H7 (cell line): ENCODE measurements at regions not wholly inside any gene's neighbourhood (a gene's known extent, or its start where the extent isn't known, plus 50 kb on each side); places are given as distances from the start of the nearest gene placed in this dataset.
"Not testable (repeated sequence)": the region's sequence is repeated elsewhere in the genome, so short reads cannot be mapped to it uniquely, and the experiment has no call there.

Experiments used
- DNase-seq: peaks from one replicate; pipeline ENCODE4 v3.0.0; 2012
- H3K27me3 ChIP-seq: 2 replicates; pipeline ENCODE4 v1.6.0; 2011; ENCODE audit warnings: mild to moderate bottlenecking, low read length; ENCODE audit not compliant: control insufficient read depth, insufficient read depth
- H3K36me3 ChIP-seq: replicated peaks from 2 replicates; pipeline ENCODE4 v1.5.1; 2011; ENCODE audit warnings: low read length; ENCODE audit not compliant: control insufficient read depth, insufficient read depth
- H3K4me3 ChIP-seq: 2 replicates; pipeline ENCODE4 v1.5.1; 2011; ENCODE audit warnings: low read depth, mild to moderate bottlenecking, control low read depth, low read length, moderate library complexity; ENCODE audit not compliant: insufficient read depth

DNA sequence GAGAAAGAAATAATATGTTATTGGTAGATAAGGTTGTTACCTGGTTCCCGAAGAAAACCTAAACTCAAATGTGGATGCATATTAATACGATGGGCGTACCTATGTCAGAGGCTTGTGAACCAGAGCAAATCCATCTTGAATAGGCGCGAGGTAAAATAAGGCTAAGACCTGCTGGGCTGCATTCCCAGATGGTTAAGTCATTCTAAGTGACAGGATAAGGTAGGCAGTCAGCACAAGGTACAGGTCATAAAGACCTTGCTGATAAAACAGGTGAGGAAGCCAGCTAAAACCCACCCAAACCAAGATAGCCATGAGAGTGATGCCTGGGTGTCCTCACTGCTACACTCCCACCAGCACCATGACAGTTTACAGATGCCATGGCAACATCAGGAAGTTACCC, 1400.1 kb downstream of the CDH8 start:
- DNase-seq, result no peak
- Histone ChIP-seq H3K4me3 (no peak overlapping the region), H3K27me3 (no peaks in the 10 kb centered on the region), H3K36me3 (no peaks in the 10 kb centered on the region)

DNA sequence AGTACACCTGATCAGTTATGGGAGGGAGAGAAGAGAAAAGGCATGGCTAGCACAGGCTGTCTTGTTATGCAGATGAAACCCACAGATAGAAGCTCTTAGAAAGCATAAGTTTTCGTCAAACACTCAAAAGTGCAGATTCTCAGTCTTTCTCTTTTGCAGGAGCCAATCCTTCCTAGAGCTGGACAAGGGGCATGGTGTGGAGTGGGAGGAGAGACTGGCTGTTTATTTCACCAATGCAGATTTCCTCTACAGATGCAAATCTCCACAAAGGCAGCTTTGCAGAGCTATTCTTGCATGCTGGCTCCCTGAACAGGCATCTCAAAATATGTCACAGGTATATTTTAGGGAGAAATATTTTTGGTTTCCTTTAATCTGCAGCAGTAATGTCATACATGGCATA, 1400.7 kb downstream of the CDH8 start:
- H3K27me3 ChIP-seq, result no peaks in the 10 kb centered on the region
- H3K4me3 ChIP-seq, result no peak overlapping the region
- no peaks in the 10 kb centered on the region for H3K36me3 ChIP-seq
- DNase-seq, result no peak

DNA sequence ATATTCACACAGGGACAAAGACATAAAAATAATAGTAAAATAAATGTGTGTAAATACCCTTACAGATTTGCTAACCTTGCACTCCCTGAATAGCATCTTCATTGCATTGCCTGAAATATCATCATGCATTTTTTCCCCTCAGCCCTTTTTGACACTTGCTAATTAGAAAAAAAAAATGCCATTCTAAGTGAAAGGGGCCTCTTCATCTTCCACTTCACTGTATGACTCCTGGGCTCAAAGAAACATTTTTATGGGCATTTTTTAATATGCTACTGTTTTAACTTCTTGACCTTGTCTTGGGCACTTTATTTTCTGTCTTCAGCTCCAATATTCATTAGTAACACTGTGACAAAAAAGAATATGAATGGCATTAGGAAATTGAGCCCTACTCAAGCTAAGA, 1424.4 kb downstream of the CDH8 start:
- no peaks in the 10 kb centered on the region for H3K27me3 ChIP-seq
- no peak overlapping the region for H3K4me3 ChIP-seq
- H3K36me3 ChIP-seq, result no peaks in the 10 kb centered on the region
- DNase-seq, result no peak

DNA sequence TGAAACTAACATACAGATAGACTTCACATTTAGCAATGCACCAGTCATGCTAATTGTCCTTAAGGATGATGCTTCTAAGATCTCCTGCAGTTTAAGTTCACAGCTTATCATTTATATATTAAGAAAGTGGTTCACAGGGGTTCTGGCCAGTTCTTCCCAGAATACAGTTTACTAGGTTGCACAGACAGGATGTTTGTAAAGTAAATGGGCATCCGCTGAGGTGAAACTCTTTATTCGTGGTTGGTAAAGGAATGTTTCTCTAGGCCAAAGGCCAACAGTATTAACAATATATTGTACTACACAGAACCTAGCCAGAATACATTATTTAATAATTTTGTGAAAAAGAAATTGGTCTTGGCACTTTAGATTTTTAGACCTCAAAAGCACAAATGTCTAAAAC, 1427.3 kb downstream of the CDH8 start:
- no peaks in the 10 kb centered on the region for H3K36me3 ChIP-seq
- no peak for DNase-seq
- H3K4me3 ChIP-seq, result no peak overlapping the region
- H3K27me3 ChIP-seq, result no peaks in the 10 kb centered on the region

DNA sequence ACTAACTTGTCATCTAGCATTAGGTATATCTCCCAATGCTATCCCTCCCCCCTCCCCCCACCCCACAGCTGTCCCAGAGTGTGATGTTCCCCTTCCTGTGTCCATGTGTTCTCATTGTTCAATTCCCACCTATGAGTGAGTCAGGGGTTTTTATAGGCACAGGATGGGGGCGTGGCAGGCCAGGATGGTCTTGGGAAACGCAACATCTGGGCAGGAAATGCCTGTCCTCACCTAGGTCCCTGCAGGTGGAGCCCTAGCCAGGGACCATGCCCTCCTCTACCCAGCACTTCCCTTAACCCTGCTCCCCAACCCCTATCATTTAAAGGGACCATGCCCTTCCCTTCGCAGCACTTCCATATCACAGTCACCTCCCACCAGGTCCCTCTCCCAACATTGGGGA, 1430.6 kb downstream of the CDH8 start:
- H3K36me3 ChIP-seq, DNase-seq, H3K4me3 ChIP-seq, H3K27me3 ChIP-seq: not testable (repeated sequence)

DNA sequence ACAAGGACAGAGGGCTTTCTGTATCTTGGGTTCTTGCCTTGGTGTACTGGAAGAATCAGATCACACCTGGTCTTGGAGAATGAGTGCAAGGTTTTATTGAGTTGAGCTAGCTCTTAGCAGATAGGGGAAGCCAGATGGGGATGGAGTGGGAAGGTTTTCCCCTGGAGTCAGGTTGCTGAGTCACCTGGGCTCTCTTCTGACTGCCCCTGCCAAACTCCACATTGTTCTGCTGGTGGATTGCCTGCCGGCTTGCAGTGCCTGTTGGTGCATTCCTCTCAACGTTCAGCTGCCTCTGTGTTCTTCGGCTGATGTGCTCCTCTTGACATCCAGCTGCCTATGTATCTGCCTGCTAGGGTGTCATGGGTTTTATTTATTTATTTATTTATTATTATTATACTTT, 1431.1 kb downstream of the CDH8 start:
- no peaks in the 10 kb centered on the region for H3K27me3 ChIP-seq
- H3K4me3 ChIP-seq, result no peak overlapping the region
- H3K36me3 ChIP-seq, result no peaks in the 10 kb centered on the region
- DNase-seq, result no peak

DNA sequence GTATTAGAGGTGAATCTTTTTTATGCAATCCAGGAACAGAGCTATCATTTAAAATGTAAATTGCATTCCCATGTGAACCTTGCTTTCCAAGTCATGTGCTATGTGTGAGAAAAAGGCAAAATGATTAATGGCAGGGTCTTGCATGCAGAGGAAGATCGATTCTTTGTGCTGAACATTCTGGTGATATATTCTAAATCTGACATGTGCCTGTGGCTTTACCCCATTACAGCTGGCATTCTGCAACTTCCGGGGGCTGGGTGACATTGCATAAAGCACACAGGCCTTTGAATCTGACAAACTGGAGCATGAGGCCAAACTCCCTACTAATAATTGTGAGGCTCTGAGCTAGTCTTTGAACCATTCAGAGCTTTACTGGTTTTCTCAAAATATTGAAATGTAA, 1449.7 kb downstream of the CDH8 start:
- no peaks in the 10 kb centered on the region for H3K36me3 ChIP-seq
- H3K4me3 ChIP-seq, result no peak overlapping the region
- H3K27me3 ChIP-seq, result no peaks in the 10 kb centered on the region
- no peak for DNase-seq

DNA sequence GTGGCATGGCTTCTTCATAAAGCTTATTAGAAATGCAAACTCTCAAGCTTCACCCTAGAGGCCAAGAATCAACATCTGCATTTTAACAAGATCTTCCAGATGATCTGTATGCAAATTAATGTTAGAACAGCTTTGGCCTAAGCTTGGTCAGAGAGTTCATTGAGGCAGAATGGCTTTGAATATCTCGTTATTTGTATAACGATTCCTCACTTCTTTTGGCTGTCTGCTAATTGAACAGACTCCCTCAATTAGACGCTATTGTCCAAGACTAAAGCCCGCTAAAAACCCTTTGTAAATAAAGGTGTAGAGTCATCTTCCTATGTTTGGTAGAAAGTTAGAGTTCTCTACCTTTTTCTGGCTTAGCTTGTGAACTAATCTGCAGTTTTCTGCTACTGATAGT, 1453.7 kb downstream of the CDH8 start:
- no peak overlapping the region for H3K4me3 ChIP-seq
- no peaks in the 10 kb centered on the region for H3K27me3 ChIP-seq
- no peaks in the 10 kb centered on the region for H3K36me3 ChIP-seq
- DNase-seq, result no peak

DNA sequence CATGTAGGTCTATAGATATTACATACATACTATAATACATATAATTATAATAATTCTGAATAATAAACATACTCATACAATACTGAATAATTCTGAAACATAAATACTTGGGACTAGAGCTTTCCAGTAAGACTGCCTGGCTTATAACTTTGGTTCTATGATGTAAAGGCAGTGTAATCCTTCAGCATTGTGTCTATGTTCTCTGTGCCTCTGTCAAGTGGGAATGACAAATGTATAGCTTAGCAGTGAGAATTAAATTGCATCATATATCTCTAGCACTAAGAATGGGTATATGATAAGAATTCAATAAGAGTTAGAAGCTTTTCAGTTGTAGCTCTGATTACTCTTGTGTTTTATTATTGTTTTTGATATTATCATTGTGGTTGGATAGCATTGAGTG, 1469.3 kb downstream of the CDH8 start:
- DNase-seq, result no peak
- H3K36me3 ChIP-seq, result no peaks in the 10 kb centered on the region
- no peaks in the 10 kb centered on the region for H3K27me3 ChIP-seq
- H3K4me3 ChIP-seq, result no peak overlapping the region

DNA sequence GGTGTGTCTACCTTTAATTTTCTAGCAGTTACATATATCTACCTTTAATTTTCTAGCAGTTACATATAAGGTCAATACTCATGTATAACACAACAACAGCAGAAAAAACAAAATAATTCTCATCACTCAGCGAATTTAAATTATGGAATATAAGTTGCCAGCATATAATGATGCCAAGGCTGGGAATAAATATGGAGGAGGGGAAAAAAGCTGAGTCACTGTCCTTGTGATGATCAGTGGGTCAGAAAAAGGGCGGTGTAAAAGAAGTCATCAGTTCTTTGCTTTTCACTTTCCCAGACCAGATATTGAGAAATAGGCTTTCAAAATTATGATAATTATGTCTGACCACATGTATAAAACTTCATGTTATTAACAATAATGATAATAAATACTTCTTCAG, 1471.7 kb downstream of the CDH8 start:
- H3K27me3 ChIP-seq, result no peaks in the 10 kb centered on the region
- no peak overlapping the region for H3K4me3 ChIP-seq
- no peak for DNase-seq
- no peaks in the 10 kb centered on the region for H3K36me3 ChIP-seq

DNA sequence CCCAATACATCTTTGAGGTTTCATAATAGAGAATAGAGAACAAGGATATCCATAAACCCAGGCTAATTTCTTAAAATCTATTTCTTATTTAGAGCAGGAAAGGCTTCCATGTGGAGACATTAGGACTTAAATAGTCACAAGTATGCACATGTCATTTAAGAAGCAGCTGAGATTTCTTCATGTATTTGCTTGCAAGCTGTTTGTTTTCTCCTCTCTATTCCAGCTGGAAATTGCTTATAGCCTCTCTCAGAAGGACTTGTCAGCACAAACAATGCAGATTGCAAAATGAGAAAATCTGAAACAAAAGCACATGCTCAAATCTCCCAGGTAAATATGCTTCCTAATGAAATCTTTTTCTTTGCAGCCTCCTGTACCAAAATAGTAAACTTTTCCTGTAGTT, 1473.1 kb downstream of the CDH8 start:
- Histone ChIP-seq H3K27me3 (no peaks in the 10 kb centered on the region), H3K36me3 (no peaks in the 10 kb centered on the region), H3K4me3 (no peak overlapping the region)
- no peak for DNase-seq

DNA sequence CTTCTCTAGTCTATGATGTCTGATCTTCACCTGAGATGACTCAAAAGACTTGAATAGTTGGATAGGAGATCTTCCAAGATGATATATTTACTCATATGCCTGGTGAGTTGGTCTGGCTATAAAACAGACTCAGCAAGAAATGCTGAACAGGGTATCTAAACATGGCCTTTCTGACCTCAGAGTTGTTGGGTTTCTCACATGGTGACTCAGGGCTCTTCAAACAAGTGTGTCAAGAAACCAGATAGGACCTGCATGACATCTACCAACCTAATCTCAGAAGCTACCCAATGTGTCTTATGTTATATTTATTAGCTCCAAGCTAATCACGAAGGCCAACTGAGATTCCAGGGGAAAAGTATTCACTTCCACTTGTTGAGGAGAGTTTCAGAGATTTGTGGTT, 1477.3 kb downstream of the CDH8 start:
- DNase-seq, result no peak
- H3K4me3 ChIP-seq, result no peak overlapping the region
- no peaks in the 10 kb centered on the region for H3K36me3 ChIP-seq
- H3K27me3 ChIP-seq, result no peaks in the 10 kb centered on the region

DNA sequence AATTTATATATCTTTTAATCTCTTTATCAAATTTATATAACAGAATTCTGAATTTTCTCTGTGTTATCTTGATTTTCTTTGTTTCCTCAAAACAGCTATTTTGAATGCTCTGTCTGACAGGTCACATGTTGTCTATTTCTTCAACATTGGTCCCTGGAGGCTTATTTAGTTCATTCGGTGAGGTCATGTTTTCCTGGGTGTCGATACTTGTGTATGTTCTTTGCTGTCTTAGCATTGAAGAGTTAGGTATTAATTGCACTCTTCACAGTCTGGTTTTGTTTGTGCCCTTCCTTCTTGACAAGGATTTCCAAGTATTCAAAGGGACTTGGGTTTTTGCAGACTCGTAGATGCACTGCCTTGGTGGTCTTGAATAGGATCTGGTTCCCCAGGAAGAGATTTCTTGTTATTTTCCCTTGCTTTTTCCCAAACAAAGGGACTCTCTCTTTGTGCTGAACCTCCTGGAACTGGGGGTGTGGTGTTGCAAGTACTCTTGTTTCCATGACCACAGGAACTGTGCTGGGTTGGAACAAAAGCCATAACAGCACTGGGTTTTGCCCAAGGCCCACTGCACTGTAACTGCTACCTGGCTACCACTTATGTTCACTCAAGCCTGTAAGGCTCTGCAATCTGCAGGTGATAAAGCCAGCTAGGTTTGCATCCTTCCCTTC, 1483.0 kb downstream of the CDH8 start:
- H3K4me3 ChIP-seq, result no peak overlapping the region
- no peaks in the 10 kb centered on the region for H3K27me3 ChIP-seq
- no peaks in the 10 kb centered on the region for H3K36me3 ChIP-seq
- DNase-seq, result peak; percentile 6

DNA sequence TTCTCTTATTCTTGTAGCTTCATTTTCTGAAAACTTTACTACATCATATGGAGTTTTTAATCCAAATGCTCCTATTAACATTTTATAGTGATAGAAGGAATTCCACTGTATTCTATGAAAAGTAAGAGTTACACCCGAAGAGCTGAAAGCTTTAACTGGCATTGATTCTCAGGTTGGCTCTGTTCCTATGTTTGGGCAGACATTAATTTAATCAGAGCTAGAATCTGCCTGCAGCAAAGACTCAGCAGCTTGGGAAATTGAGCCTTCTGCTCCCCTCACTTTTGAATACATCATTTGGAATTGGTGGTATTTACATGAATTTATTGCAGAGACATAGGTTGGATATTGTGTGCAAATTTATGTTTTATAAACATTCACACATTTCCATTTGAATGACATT, 1494.7 kb downstream of the CDH8 start:
- Histone ChIP-seq H3K27me3 (no peaks in the 10 kb centered on the region), H3K4me3 (no peak overlapping the region), H3K36me3 (no peaks in the 10 kb centered on the region)
- DNase-seq, result no peak

DNA sequence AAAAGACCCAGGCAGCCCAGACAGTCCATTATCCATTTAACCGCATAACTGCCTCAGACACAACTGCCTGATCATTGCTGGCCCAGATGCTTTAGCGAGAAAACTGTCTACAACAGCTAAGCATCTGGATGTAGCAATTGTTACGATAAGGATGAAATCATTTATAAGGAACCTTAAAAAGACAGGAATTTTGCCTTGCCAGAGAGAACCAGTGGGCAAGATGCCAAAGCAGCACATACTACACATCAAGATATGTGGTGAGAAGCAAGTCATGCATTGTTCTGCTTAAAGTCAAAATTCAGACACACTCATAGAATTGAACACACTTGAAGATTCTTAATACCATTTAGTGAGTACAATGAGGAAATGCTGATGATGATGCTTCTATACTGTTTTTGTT, 1525.3 kb downstream of the CDH8 start:
- Histone ChIP-seq H3K27me3 (no peaks in the 10 kb centered on the region), H3K4me3 (no peak overlapping the region), H3K36me3 (no peaks in the 10 kb centered on the region)
- no peak for DNase-seq

DNA sequence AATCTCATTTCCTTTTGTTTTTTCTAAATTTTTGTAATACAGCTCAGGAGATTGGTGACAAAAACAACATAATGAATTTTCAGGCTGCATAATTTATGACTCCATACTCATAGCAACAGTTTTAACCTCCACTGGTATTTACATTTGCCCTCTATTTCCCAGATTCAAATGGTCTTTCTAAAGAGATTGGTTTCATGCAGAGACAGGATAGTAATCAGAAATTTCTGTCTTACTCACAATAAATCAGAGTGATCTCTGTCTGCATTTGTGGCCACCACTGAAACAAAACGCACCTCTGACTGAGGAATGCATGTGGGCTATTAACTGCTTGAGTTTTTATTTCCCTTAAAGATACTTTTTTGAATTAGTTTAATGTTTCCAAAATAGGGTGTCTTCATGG, 1526.0 kb downstream of the CDH8 start:
- no peak for DNase-seq
- Histone ChIP-seq H3K27me3 (no peaks in the 10 kb centered on the region), H3K4me3 (no peak overlapping the region), H3K36me3 (no peaks in the 10 kb centered on the region)
